H1 (cell line): ENCODE measurements at regions not wholly inside any gene's neighbourhood (a gene's known extent, or its start where the extent isn't known, plus 50 kb on each side); places are given as distances from the start of the nearest gene placed in this dataset.

Source experiments
- CHD2 ChIP-seq: IDR thresholded peaks from 2 replicates; pipeline ENCODE4 v1.6.1; 2012; ENCODE audit warnings: low read length, improper control_type of control experiment
- HDAC2 ChIP-seq, 2 experiments: fragments of 300-600 bp in 1 of 2; sonication (generic) in 1 of 2; IDR thresholded peaks; 2 replicates each; pipeline ENCODE4 v1.6.1; 2011 to 2012; ENCODE audit warnings: low read depth in 2 of 2, low read length in 2 of 2, mild to moderate bottlenecking in 2 of 2, moderate library complexity in 2 of 2, borderline replicate concordance in 1 of 2, inconsistent platforms in 1 of 2
- SIN3A ChIP-seq, 2 experiments: IDR thresholded peaks in 1 of 2; conservative IDR thresholded peaks in 1 of 2; 2 replicates each; pipeline ENCODE4 v1.6.1; 2011 to 2012; ENCODE audit warnings: low read length in 2 of 2, improper control_type of control experiment in 1 of 2, low read depth in 1 of 2, mild to moderate bottlenecking in 1 of 2
- TEAD4 ChIP-seq: IDR thresholded peaks from 2 replicates; pipeline ENCODE4 v1.6.1; 2012; ENCODE audit warnings: low read depth, low read length, inconsistent platforms, mixed read lengths
- TF ChIP-seq, protein P1 (sequence below): IDR thresholded peaks from 2 replicates; pipeline ENCODE4 v1.6.1; 2012; ENCODE audit warnings: inconsistent platforms

DNA sequence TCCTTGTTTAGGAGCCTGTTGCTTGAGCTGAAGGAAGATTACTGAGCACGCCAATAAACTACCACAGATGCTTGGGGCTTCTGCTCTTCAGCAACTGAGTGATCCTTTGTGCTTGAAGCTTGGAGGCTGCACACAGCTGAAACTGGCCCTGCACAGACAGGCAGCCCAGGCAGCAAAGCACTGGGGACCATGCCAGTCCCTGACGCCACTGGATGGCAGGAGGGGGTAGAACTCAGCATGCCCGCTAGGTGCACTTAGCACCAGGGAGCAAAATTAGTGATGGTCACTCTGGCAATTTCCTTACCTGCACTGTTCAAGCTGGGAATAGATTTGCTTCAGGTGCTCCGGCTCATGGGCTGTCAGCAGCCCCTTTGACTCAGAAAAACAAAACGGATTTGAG lies 91.5 kb downstream of the FAM50B start (continued):
- TF ChIP-seq HDAC2 (IDR thresholded peaks at IDR 0.05; ENCODE audit: borderline replicate concordance in 1 of 2, low read depth in 2 of 2, low read length in 2 of 2) (no peak), CHD2 (no peak), TEAD4 (no peak), SIN3A (conservative IDR thresholded peaks at IDR 0.05 in 1 of 2, IDR thresholded peaks at IDR 0.05 in 1 of 2; ENCODE audit: low read depth in 1 of 2, low read length in 2 of 2) (no peak)
- TF ChIP-seq, protein P1, sequence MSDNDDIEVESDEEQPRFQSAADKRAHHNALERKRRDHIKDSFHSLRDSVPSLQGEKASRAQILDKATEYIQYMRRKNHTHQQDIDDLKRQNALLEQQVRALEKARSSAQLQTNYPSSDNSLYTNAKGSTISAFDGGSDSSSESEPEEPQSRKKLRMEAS, result no peak
